KMS-11 (cell line): ENCODE measurements at regions not wholly inside any gene's neighbourhood (a gene's known extent, or its start where the extent isn't known, plus 50 kb on each side); places are given as distances from the start of the nearest gene placed in this dataset.
A peak's percentile ranks its signal among the peaks of the same experiment; 100 is the strongest.

Source experiments
- H2AFZ ChIP-seq: fragments of 200-600 bp; sonication (generic); 2 replicates; pipeline ENCODE4 v1.6.1; 2016; ENCODE audit warnings: antibody characterized with exemption, mixed run types, low read depth
- H3K27ac ChIP-seq: fragments of 200-600 bp; sonication (generic); 2 replicates; pipeline ENCODE4 v1.6.1; 2016; ENCODE audit warnings: mild to moderate bottlenecking, mixed run types
- H3K27me3 ChIP-seq: fragments of 200-600 bp; sonication (generic); 2 replicates; pipeline ENCODE4 v1.6.1; 2017; ENCODE audit warnings: mild to moderate bottlenecking, low read depth, mixed run types, moderate library complexity; ENCODE audit not compliant: insufficient read depth
- H3K36me3 ChIP-seq: fragments of 200-600 bp; sonication (generic); 2 replicates; pipeline ENCODE4 v1.6.1; 2017; ENCODE audit warnings: mild to moderate bottlenecking, mixed run types; ENCODE audit not compliant: insufficient read depth
- H3K4me1 ChIP-seq: fragments of 200-600 bp; sonication (generic); 2 replicates; pipeline ENCODE4 v1.6.1; 2016; ENCODE audit warnings: mild to moderate bottlenecking, low read depth, mixed run types; ENCODE audit not compliant: poor library complexity, severe bottlenecking
- H3K4me2 ChIP-seq: fragments of 200-600 bp; sonication (generic); 2 replicates; pipeline ENCODE4 v1.7.0; 2016; ENCODE audit warnings: mild to moderate bottlenecking, mixed run types
- H3K4me3 ChIP-seq: fragments of 200-600 bp; sonication (generic); IDR thresholded peaks from 2 replicates; pipeline ENCODE4 v1.6.1; 2017; ENCODE audit warnings: low read depth, low read length, mixed read lengths; ENCODE audit not compliant: insufficient read depth
- H3K79me2 ChIP-seq: fragments of 200-600 bp; sonication (generic); 2 replicates; pipeline ENCODE4 v1.6.1; 2016; ENCODE audit warnings: low read depth, mixed run types; ENCODE audit not compliant: insufficient read depth
- H3K9ac ChIP-seq: fragments of 200-600 bp; sonication (generic); 2 replicates; pipeline ENCODE4 v1.6.1; 2016; ENCODE audit warnings: mild to moderate bottlenecking, mixed run types
- H4K20me1 ChIP-seq: fragments of 200-600 bp; sonication (generic); 2 replicates; pipeline ENCODE4 v1.6.1; 2016; ENCODE audit warnings: mild to moderate bottlenecking, mixed run types; ENCODE audit not compliant: insufficient read depth
- TF ChIP-seq, protein P1 (sequence below): fragments of 200-600 bp; sonication (generic); conservative IDR thresholded peaks from 2 replicates; pipeline ENCODE4 v1.6.1; 2017; ENCODE audit warnings: low read depth, mild to moderate bottlenecking, antibody characterized with exemption, low read length, moderate library complexity, mixed read lengths

DNA sequence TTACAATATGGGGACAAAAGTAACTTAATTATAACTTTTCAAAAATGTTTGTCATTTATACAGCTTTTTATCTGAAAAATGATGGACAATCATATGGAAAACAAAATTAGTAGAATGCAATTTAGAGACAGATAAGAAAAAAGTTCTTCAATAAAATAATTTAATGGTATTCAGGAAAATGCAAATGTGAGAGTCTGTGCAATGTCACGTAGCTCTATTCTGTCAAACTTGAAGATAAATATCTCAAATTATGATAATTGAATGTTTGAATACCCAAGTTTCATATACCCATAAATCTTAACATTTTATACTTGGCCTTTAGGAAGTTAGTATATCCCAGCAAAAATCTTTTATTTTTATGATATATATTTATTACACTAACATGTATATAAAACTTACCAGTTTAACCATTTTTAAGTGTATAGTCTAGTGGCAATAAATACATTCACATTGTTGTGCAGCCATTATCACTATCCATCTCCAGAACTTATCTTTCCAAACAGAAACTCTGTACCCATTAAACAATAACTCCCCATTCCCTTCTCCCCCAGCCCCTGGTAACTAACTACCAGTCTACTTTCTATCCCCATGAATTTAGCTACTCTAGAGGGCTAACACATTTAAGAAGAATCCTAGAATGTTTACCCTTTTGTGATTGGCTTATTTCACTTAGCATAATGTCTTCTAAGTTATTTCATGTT lies 311.5 kb downstream of the SOCS6 start:
- Histone ChIP-seq H3K4me3 (no peak overlapping the region), H3K4me1 (no peaks in the 10 kb centered on the region), H3K79me2 (no peaks in the 10 kb centered on the region), H3K27ac (no peak overlapping the region), H3K4me2 (no peak overlapping the region), H3K9ac (no peak overlapping the region), H3K27me3 (no peaks in the 10 kb centered on the region), H3K36me3 (no peaks in the 10 kb centered on the region), H4K20me1 (no peaks in the 10 kb centered on the region), H2AFZ (no peak overlapping the region)
- TF ChIP-seq, protein P1, sequence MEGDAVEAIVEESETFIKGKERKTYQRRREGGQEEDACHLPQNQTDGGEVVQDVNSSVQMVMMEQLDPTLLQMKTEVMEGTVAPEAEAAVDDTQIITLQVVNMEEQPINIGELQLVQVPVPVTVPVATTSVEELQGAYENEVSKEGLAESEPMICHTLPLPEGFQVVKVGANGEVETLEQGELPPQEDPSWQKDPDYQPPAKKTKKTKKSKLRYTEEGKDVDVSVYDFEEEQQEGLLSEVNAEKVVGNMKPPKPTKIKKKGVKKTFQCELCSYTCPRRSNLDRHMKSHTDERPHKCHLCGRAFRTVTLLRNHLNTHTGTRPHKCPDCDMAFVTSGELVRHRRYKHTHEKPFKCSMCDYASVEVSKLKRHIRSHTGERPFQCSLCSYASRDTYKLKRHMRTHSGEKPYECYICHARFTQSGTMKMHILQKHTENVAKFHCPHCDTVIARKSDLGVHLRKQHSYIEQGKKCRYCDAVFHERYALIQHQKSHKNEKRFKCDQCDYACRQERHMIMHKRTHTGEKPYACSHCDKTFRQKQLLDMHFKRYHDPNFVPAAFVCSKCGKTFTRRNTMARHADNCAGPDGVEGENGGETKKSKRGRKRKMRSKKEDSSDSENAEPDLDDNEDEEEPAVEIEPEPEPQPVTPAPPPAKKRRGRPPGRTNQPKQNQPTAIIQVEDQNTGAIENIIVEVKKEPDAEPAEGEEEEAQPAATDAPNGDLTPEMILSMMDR, result no peak

DNA sequence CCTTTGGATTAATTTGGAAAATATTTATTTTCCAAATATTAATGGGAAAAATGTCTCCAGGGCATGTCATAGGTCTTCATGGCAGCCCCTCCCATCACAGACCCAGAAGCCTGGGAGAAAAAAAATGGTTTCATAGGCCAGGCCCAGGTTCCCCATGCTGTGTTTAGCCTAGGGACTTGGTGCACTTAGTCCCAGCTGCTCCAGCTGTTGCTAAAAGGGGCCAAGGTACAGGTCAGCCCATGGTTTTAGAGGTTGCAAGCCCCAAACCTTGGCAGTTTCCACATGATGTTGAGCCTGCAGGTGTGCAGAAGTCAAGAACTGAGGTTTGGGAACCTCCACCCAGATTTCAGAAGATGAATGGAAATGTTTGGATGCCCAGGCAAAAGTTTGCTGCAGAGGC lies 309.6 kb downstream of the SOCS6 start:
- no peak overlapping the region for H3K4me3 ChIP-seq
- no peak overlapping the region for H3K4me2 ChIP-seq
- no peak overlapping the region for H3K9ac ChIP-seq
- H2AFZ ChIP-seq, result no peak overlapping the region
- TF ChIP-seq, protein P1, result no peak
- no peaks in the 10 kb centered on the region for H3K4me1 ChIP-seq
- no peaks in the 10 kb centered on the region for H3K27me3 ChIP-seq
- H3K27ac ChIP-seq, result no peak overlapping the region
- no peaks in the 10 kb centered on the region for H4K20me1 ChIP-seq
- H3K79me2 ChIP-seq, result no peaks in the 10 kb centered on the region
- H3K36me3 ChIP-seq, result no peaks in the 10 kb centered on the region

DNA sequence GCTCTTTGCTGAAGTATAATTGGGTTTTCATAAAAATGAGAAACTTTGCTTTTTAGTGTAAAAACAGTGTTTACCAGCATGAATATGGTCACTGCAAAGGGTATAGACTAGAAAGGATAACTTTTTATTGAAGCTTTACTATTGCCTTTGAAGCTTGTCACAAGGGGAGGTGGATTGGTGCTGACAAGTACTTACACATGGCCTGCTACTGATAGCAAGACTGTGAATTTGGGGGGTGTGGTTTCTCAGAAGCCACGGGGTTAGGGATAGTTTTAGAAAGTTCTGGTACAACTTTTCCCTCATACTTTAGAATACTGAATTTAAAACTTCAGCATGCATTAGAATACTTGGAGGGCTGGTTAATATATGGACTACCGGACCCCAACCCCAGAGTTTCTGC lies 294.1 kb downstream of the SOCS6 start:
- no peak overlapping the region for H3K27ac ChIP-seq
- H2AFZ ChIP-seq, result no peak overlapping the region
- no peak overlapping the region for H3K9ac ChIP-seq
- H3K4me2 ChIP-seq, result no peak overlapping the region
- no peak overlapping the region for H3K4me3 ChIP-seq
- no peaks in the 10 kb centered on the region; the same call in 1 of the 2 replicates for H4K20me1 ChIP-seq
- no peaks in the 10 kb centered on the region for H3K4me1 ChIP-seq
- no peaks in the 10 kb centered on the region for H3K27me3 ChIP-seq
- no peaks in the 10 kb centered on the region for H3K79me2 ChIP-seq
- TF ChIP-seq, protein P1, result no peak
- no peaks in the 10 kb centered on the region for H3K36me3 ChIP-seq

DNA sequence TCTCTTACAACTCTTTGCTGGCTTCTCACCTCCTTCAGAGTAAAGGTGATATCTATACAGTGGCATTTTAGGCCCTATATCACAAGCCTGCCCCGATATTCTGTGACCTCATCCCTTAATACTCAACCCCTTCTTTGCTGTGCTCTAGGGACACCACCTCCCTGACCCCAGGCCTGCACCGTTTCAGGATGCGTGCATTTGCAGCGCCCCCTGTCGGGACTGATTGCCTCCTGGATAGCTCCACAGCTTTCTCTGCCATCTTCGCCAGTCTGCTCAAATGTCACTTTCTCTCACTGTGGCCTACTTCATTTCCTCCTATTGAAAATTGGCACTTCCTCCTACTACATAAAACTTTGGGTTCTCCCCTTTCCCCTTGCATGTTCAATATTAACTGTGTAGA lies 289.6 kb downstream of the SOCS6 start:
- no peak overlapping the region for H3K27ac ChIP-seq
- TF ChIP-seq, protein P1, result peak; percentile 29; the same call in 1 of the 2 replicates
- H4K20me1 ChIP-seq, result no peaks in the 10 kb centered on the region
- H3K4me2 ChIP-seq, result no peak overlapping the region
- no peaks in the 10 kb centered on the region for H3K36me3 ChIP-seq
- no peak overlapping the region for H3K4me3 ChIP-seq
- no peaks in the 10 kb centered on the region for H3K27me3 ChIP-seq
- no peak overlapping the region for H3K9ac ChIP-seq
- no peaks in the 10 kb centered on the region for H3K79me2 ChIP-seq
- H3K4me1 ChIP-seq, result no peaks in the 10 kb centered on the region
- no peak overlapping the region for H2AFZ ChIP-seq
